ENCODE measurements at regions not wholly inside any gene's neighbourhood (a gene's known extent, or its start where the extent isn't known, plus 50 kb on each side); places are given as distances from the start of the nearest gene placed in this dataset.

DNA sequence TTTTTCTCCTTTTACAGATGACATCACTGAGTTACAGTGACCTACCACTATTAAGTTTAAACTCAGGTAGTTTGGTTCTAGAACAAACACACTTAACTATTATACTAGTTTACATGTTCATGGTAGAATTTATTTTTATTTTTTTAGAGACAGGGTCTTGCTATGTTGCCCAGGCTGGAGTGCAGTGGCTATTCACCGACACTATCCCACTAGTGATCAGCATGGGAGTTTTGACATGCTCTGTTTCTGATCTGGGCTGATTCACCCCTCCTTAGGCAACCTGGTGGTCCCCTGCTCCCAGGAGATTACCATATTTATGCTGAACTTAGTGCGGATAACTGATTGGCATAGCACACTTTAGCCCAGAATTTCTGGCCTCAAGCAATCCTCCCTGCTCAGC, 66.4 kb upstream of the LTA4H start:
- TF ChIP-seq, protein P1, sequence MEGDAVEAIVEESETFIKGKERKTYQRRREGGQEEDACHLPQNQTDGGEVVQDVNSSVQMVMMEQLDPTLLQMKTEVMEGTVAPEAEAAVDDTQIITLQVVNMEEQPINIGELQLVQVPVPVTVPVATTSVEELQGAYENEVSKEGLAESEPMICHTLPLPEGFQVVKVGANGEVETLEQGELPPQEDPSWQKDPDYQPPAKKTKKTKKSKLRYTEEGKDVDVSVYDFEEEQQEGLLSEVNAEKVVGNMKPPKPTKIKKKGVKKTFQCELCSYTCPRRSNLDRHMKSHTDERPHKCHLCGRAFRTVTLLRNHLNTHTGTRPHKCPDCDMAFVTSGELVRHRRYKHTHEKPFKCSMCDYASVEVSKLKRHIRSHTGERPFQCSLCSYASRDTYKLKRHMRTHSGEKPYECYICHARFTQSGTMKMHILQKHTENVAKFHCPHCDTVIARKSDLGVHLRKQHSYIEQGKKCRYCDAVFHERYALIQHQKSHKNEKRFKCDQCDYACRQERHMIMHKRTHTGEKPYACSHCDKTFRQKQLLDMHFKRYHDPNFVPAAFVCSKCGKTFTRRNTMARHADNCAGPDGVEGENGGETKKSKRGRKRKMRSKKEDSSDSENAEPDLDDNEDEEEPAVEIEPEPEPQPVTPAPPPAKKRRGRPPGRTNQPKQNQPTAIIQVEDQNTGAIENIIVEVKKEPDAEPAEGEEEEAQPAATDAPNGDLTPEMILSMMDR (IDR thresholded peaks at IDR 0.05; ENCODE audit: low read depth, low read length, missing input control): no peak
- no peak for TF ChIP-seq RAD21 (IDR thresholded peaks at IDR 0.05)
- TF ChIP-seq, protein P2, sequence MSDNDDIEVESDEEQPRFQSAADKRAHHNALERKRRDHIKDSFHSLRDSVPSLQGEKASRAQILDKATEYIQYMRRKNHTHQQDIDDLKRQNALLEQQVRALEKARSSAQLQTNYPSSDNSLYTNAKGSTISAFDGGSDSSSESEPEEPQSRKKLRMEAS (IDR thresholded peaks at IDR 0.05): no peak
- no peak for TF ChIP-seq REST (IDR thresholded peaks at IDR 0.05)
- no peak for TF ChIP-seq JUND (IDR thresholded peaks at IDR 0.05)
- TF ChIP-seq ATF3 (IDR thresholded peaks at IDR 0.05): no peak
- no peak for TF ChIP-seq FOXA2 (IDR thresholded peaks at IDR 0.05)
- TF ChIP-seq SP1 (IDR thresholded peaks at IDR 0.05): no peak
- TF ChIP-seq HNF4A (conservative IDR thresholded peaks at IDR 0.05): no peak
- no peak for TF ChIP-seq HNF4G (IDR thresholded peaks at IDR 0.05)
- no peak for TF ChIP-seq YY1 (IDR thresholded peaks at IDR 0.05)
- TF ChIP-seq GABPA (IDR thresholded peaks at IDR 0.05 in 1 of 2, conservative IDR thresholded peaks at IDR 0.05 in 1 of 2): no peak
